IMR-90 (cell line): ENCODE measurements at regions not wholly inside any gene's neighbourhood (a gene's known extent, or its start where the extent isn't known, plus 50 kb on each side); places are given as distances from the start of the nearest gene placed in this dataset.

Source experiments
- ATAC-seq: fragments of 200-7000 bp; cut with Tn5 transposase; 2 replicates; pipeline ENCODE4 v1.9.1; 2020; ENCODE audit warnings: low read depth, mild to moderate bottlenecking, moderate library complexity
- BruUV-seq: library from RNA; stranded (reverse); fragments of 400-500 nt; replicated peaks from 2 replicates; lab custom pipeline; 2021; lab: Mats Ljungman, UMichigan
- CTCF ChIA-PET: fragments of 300-600 bp; formaldehyde crosslinking; extraction: SDS; loops from one replicate; lab custom pipeline; 2021; ENCODE audit warnings: antibody characterized with exemption; lab: Yijun Ruan, JAX
- POLR2A ChIA-PET: fragments of 300-600 bp; sonication (Branson Sonifier 250); formaldehyde crosslinking; loops from one replicate; lab custom pipeline; 2022; ENCODE audit warnings: antibody characterized with exemption; ENCODE audit not compliant: unreplicated experiment; lab: Charles Lee
- DNase-seq: peaks from one replicate; pipeline ENCODE4 v3.0.0; 2013
- H2AFZ ChIP-seq: replicated peaks from 2 replicates; pipeline ENCODE3; 2013; ENCODE audit warnings: low read length, mild to moderate bottlenecking; ENCODE audit not compliant: poor library complexity
- H2AK5ac ChIP-seq: 2 replicates; pipeline ENCODE4 v1.6.1; 2013; ENCODE audit warnings: low read depth, low read length, inconsistent platforms
- H2AK9ac ChIP-seq: replicated peaks from 2 replicates; pipeline ENCODE3; 2013; ENCODE audit warnings: mild to moderate bottlenecking, low read depth, low read length, moderate library complexity; ENCODE audit not compliant: poor library complexity
- H2BK120ac ChIP-seq: 2 replicates; pipeline ENCODE4 v1.6.1; 2013; ENCODE audit warnings: low read depth, low read length, inconsistent platforms
- H2BK15ac ChIP-seq: 3 replicates; pipeline ENCODE4 v1.6.1; 2013; ENCODE audit warnings: low read depth, low read length, inconsistent platforms
- H2BK20ac ChIP-seq: 2 replicates; pipeline ENCODE4 v1.6.1; 2013; ENCODE audit warnings: low read depth, mild to moderate bottlenecking, inconsistent platforms, low read length, moderate library complexity
- H2BK5ac ChIP-seq: 2 replicates; pipeline ENCODE4 v1.6.1; 2013; ENCODE audit warnings: mild to moderate bottlenecking, low read depth, low read length, inconsistent platforms; ENCODE audit not compliant: poor library complexity, severe bottlenecking
- H3K14ac ChIP-seq: replicated peaks from 2 replicates; pipeline ENCODE4 v1.6.1; 2013; ENCODE audit warnings: low read depth, low read length, inconsistent platforms
- H3K18ac ChIP-seq: 2 replicates; pipeline ENCODE4 v1.6.1; 2013; ENCODE audit warnings: low read depth, low read length, control low read depth
- H3K23ac ChIP-seq: 2 replicates; pipeline ENCODE4 v1.6.1; 2013; ENCODE audit warnings: low read depth, low read length, inconsistent platforms
- H3K27ac ChIP-seq: 2 replicates; pipeline ENCODE4 v1.5.1; 2013; ENCODE audit warnings: mild to moderate bottlenecking, control low read depth, low read length; ENCODE audit not compliant: insufficient read depth
- H3K27me3 ChIP-seq: 2 replicates; pipeline ENCODE4 v1.6.1; 2013; ENCODE audit warnings: low read length; ENCODE audit not compliant: control insufficient read depth, insufficient read depth
- H3K36me3 ChIP-seq: 2 replicates; pipeline ENCODE4 v1.6.1; 2013; ENCODE audit warnings: low read length, mixed read lengths; ENCODE audit not compliant: control insufficient read depth, insufficient read depth
- H3K4ac ChIP-seq: 2 replicates; pipeline ENCODE4 v1.6.1; 2013; ENCODE audit warnings: low read depth, low read length, inconsistent platforms
- H3K4me1 ChIP-seq: 2 replicates; pipeline ENCODE4 v1.6.1; 2013; ENCODE audit warnings: low read length, mixed read lengths; ENCODE audit not compliant: control insufficient read depth, insufficient read depth
- H3K4me2 ChIP-seq: 2 replicates; pipeline ENCODE4 v1.6.1; 2013; ENCODE audit warnings: low read depth, mild to moderate bottlenecking, control low read depth, low read length, moderate library complexity
- H3K4me3 ChIP-seq: 2 replicates; pipeline ENCODE4 v1.5.1; 2013; ENCODE audit warnings: low read depth, mild to moderate bottlenecking, control low read depth, low read length, moderate library complexity; ENCODE audit not compliant: insufficient read depth
- H3K56ac ChIP-seq: 2 replicates; pipeline ENCODE4 v1.6.1; 2013; ENCODE audit warnings: low read length, inconsistent platforms; ENCODE audit not compliant: insufficient read depth; ENCODE audit errors: extremely low read depth
- H3K79me1 ChIP-seq, 2 experiments: 2 replicates each; pipeline ENCODE4 v1.6.1; 2013; ENCODE audit warnings: low read length in 2 of 2, inconsistent platforms in 1 of 2, low read depth in 1 of 2
- H3K9ac ChIP-seq: 2 replicates; pipeline ENCODE4 v1.6.1; 2013; ENCODE audit warnings: low read depth, low read length, control low read depth
- H3K9me1 ChIP-seq: 2 replicates; pipeline ENCODE4 v1.6.1; 2013; ENCODE audit warnings: low read length, inconsistent platforms; ENCODE audit not compliant: insufficient read depth
- H3K9me3 ChIP-seq: 2 replicates; pipeline ENCODE4 v1.6.1; 2013; ENCODE audit warnings: low read length; ENCODE audit not compliant: control insufficient read depth, insufficient read depth
- H4K20me1 ChIP-seq: 2 replicates; pipeline ENCODE4 v1.6.1; 2013; ENCODE audit warnings: low read length, inconsistent platforms; ENCODE audit not compliant: insufficient read depth
- H4K5ac ChIP-seq: 2 replicates; pipeline ENCODE4 v1.6.1; 2013; ENCODE audit warnings: mild to moderate bottlenecking, low read depth, low read length, control low read depth
- H4K8ac ChIP-seq, 2 experiments: 2 replicates each; pipeline ENCODE4 v1.6.1; 2013; ENCODE audit warnings: low read depth in 2 of 2, low read length in 2 of 2, control low read depth in 1 of 2, inconsistent platforms in 1 of 2
- H4K91ac ChIP-seq: 2 replicates; pipeline ENCODE4 v1.6.1; 2013; ENCODE audit warnings: low read depth, low read length, inconsistent platforms; ENCODE audit not compliant: insufficient read depth
- BHLHE40 ChIP-seq: fragments of 150-350 bp; IDR thresholded peaks from 2 replicates; pipeline ENCODE4 v1.6.1; 2016; ENCODE audit warnings: mild to moderate bottlenecking, low read depth, low read length
- CHD1 ChIP-seq: IDR thresholded peaks from 2 replicates; pipeline ENCODE4 v1.6.1; 2012; ENCODE audit warnings: low read depth, low read length, improper control_type of control experiment
- MAFK ChIP-seq: IDR thresholded peaks from 2 replicates; pipeline ENCODE4 v1.6.1; 2012; ENCODE audit warnings: low read depth, low read length, improper control_type of control experiment
- POLR2A ChIP-seq: IDR thresholded peaks from 2 replicates; pipeline ENCODE4 v1.6.1; 2012; ENCODE audit warnings: mild to moderate bottlenecking, low read depth, low read length
- RAD21 ChIP-seq: IDR thresholded peaks from 2 replicates; pipeline ENCODE4 v1.6.1; 2012; ENCODE audit warnings: low read length, improper control_type of control experiment
- SMC3 ChIP-seq: fragments of 150-350 bp; IDR thresholded peaks from 2 replicates; pipeline ENCODE4 v1.6.1; 2016; ENCODE audit warnings: low read depth, mild to moderate bottlenecking, antibody characterized with exemption, low read length, moderate library complexity
- WGBS, 2 experiments: methylation state at CpG; one replicate each; pipeline versions ENCODE4 v1.1.5 to v1.1.7; 2013; ENCODE audit warnings: missing lambda C conversion rate in 2 of 2; ENCODE audit not compliant: insufficient read length in 1 of 2; ENCODE audit errors: extremely low coverage in 2 of 2; 5-methylcytosine and 5-hydroxymethylcytosine counted together
- dilution Hi-C: fragments of 300-500 bp; cut with HindIII; formaldehyde crosslinking; loops from one replicate; pipeline ENCODE4 v1.14.3; 2018; ENCODE audit warnings: low sequenced_read_pairs; ENCODE audit not compliant: unreplicated experiment
- in situ Hi-C: fragments of 300-500 bp; cut with MboI; formaldehyde crosslinking; loops from 3 replicates; pipeline ENCODE4 v1.14.3; 2019; ENCODE audit warnings: low sequenced_read_pairs, inconsistent platforms, mixed read lengths
- intact Hi-C: fragments of 100-400 bp; cut with micrococcal nuclease; formaldehyde crosslinking; loops from 2 replicates; pipeline ENCODE4 v1.10.0; 2022
- TF ChIP-seq, protein P1 (sequence below): fragments of 150-350 bp; IDR thresholded peaks from 2 replicates; pipeline ENCODE4 v1.6.1; 2017; ENCODE audit warnings: mild to moderate bottlenecking, antibody characterized with exemption, low read length, low read depth
- TF ChIP-seq, protein P2 (sequence below): conservative IDR thresholded peaks from 2 replicates; pipeline ENCODE4 v1.5.1; 2012; ENCODE audit warnings: mild to moderate bottlenecking, low read depth, low read length, improper control_type of control experiment
- TF ChIP-seq, protein P3 (sequence below): fragments of 150-350 bp; IDR thresholded peaks from 2 replicates; pipeline ENCODE4 v1.6.1; 2016; ENCODE audit warnings: low read depth, mild to moderate bottlenecking, low read length, moderate library complexity, borderline replicate concordance

DNA sequence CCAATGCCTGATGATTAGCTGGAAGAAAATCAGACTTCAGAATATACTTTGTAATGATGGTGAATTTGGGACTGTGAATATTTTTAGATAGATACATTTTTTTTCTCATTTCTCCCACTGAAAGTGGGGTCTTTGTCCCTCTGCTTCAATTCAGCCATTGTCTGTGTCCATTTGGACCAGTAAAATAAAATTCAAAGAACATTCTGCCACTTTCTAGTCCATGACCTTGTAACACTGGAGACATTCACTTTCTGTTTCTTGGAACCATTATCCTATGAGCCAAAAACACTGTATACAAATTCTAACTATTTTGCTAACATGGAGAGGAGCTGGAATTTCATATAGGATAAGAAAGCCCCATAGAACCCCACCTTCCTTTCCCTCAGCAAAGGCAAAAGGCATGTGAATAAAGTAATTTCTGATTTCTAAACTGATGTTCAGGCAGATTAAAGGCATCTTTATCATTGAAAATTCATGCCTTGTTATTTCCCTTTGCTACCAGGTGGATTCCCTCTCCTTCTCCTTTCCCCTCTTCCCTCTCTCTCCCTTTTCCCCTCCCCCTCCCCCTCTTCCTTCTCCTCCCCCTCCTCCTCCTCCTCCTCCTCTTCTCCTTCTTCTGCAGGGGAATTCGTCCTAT is 2010.4 kb upstream of the LRRTM1 start:
- H4K20me1 ChIP-seq = no peaks in the 10 kb centered on the region
- no peak for TF ChIP-seq SMC3
- no peak for TF ChIP-seq BHLHE40
- TF ChIP-seq, protein P1, sequence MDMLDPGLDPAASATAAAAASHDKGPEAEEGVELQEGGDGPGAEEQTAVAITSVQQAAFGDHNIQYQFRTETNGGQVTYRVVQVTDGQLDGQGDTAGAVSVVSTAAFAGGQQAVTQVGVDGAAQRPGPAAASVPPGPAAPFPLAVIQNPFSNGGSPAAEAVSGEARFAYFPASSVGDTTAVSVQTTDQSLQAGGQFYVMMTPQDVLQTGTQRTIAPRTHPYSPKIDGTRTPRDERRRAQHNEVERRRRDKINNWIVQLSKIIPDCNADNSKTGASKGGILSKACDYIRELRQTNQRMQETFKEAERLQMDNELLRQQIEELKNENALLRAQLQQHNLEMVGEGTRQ = no peak
- no peak for TF ChIP-seq POLR2A
- TF ChIP-seq MAFK = no peak
- no peak for TF ChIP-seq RAD21
- no peak for TF ChIP-seq CHD1
- TF ChIP-seq, protein P2, sequence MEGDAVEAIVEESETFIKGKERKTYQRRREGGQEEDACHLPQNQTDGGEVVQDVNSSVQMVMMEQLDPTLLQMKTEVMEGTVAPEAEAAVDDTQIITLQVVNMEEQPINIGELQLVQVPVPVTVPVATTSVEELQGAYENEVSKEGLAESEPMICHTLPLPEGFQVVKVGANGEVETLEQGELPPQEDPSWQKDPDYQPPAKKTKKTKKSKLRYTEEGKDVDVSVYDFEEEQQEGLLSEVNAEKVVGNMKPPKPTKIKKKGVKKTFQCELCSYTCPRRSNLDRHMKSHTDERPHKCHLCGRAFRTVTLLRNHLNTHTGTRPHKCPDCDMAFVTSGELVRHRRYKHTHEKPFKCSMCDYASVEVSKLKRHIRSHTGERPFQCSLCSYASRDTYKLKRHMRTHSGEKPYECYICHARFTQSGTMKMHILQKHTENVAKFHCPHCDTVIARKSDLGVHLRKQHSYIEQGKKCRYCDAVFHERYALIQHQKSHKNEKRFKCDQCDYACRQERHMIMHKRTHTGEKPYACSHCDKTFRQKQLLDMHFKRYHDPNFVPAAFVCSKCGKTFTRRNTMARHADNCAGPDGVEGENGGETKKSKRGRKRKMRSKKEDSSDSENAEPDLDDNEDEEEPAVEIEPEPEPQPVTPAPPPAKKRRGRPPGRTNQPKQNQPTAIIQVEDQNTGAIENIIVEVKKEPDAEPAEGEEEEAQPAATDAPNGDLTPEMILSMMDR = no peak
- TF ChIP-seq, protein P3, sequence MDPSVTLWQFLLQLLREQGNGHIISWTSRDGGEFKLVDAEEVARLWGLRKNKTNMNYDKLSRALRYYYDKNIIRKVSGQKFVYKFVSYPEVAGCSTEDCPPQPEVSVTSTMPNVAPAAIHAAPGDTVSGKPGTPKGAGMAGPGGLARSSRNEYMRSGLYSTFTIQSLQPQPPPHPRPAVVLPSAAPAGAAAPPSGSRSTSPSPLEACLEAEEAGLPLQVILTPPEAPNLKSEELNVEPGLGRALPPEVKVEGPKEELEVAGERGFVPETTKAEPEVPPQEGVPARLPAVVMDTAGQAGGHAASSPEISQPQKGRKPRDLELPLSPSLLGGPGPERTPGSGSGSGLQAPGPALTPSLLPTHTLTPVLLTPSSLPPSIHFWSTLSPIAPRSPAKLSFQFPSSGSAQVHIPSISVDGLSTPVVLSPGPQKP = no peak
- no peak overlapping the region for H3K56ac ChIP-seq
- no TSS peak for BruUV-seq
- no peaks in the 10 kb centered on the region for H3K27me3 ChIP-seq
- no peak overlapping the region for H3K4me2 ChIP-seq
- ATAC-seq = no peak
- H2BK5ac ChIP-seq = no peak overlapping the region
- no peak overlapping the region for H3K9ac ChIP-seq
- no peak overlapping the region for H3K23ac ChIP-seq
- no peak overlapping the region for H3K18ac ChIP-seq
- no peak for DNase-seq
- H2AK9ac ChIP-seq = no peak overlapping the region
- H4K8ac ChIP-seq = no peak overlapping the region
- H2AK5ac ChIP-seq = no peak overlapping the region
- ChIA-PET CTCF (no interaction called here), POLR2A (no interaction called here)
- no peaks in the 10 kb centered on the region for H3K36me3 ChIP-seq
- no peak overlapping the region for H3K4ac ChIP-seq
- H3K27ac ChIP-seq = no peak overlapping the region
- H2BK120ac ChIP-seq = no peak overlapping the region
- intact Hi-C loops = no loop called here
- no peaks in the 10 kb centered on the region for H3K9me1 ChIP-seq
- no CpG with 5 or more reads among the region's 1 CpG for WGBS, 2 experiments
- H3K4me1 ChIP-seq = no peaks in the 10 kb centered on the region
- H3K9me3 ChIP-seq = no peaks in the 10 kb centered on the region
- H3K14ac ChIP-seq = no peak overlapping the region
- H3K79me1 ChIP-seq = no peaks in the 10 kb centered on the region
- no peak overlapping the region for H2AFZ ChIP-seq
- H3K4me3 ChIP-seq = no peak overlapping the region
- no peak overlapping the region for H2BK20ac ChIP-seq
- H4K5ac ChIP-seq = no peak overlapping the region
- in situ Hi-C loops = no loop called here
- dilution Hi-C loops = no loop called here
- no peak overlapping the region for H2BK15ac ChIP-seq
- H4K91ac ChIP-seq = no peak overlapping the region
